Activated CD4-positive, alpha-beta T cell treated with anti-CD3 and anti-CD28 coated beads for 36 hours (primary cell): ENCODE measurements at regions not wholly inside any gene's neighbourhood (a gene's known extent, or its start where the extent isn't known, plus 50 kb on each side); places are given as distances from the start of the nearest gene placed in this dataset.

Experiments
- ATAC-seq: fragments of 200-7000 bp; cut with Tn5 transposase; one replicate; pipeline ENCODE4 v1.10.0; 2021; ENCODE audit warnings: mild to moderate bottlenecking, moderate library complexity
- CTCF ChIA-PET: fragments of 350-600 bp; sonication (Branson Sonifier 250); formaldehyde crosslinking; loops from one replicate; lab custom pipeline; 2021; ENCODE audit warnings: antibody characterized with exemption; lab: Charles Lee
- POLR2A ChIA-PET: fragments of 350-600 bp; sonication (Branson Sonifier 250); formaldehyde crosslinking; loops from one replicate; lab custom pipeline; 2021; ENCODE audit warnings: antibody characterized with exemption, inconsistent platforms; lab: Charles Lee
- DNase-seq: peaks from one replicate; pipeline ENCODE4 v3.0.0-alpha.2; 2020
- H3K27ac Mint-ChIP-seq: one replicate; pipeline ENCODE4 v1.8.0; 2021; ENCODE audit warnings: mixed read lengths
- H3K27me3 Mint-ChIP-seq: one replicate; pipeline ENCODE4 v1.8.0; 2021; ENCODE audit warnings: mixed read lengths
- H3K36me3 Mint-ChIP-seq: one replicate; pipeline ENCODE4 v1.8.0; 2021; ENCODE audit warnings: low read depth, mixed read lengths
- H3K4me1 Mint-ChIP-seq: one replicate; pipeline ENCODE4 v1.8.0; 2021; ENCODE audit warnings: mixed read lengths
- H3K4me3 Mint-ChIP-seq: one replicate; pipeline ENCODE4 v1.8.0; 2021; ENCODE audit warnings: mild to moderate bottlenecking, moderate library complexity, mixed read lengths
- H3K9me3 Mint-ChIP-seq: one replicate; pipeline ENCODE4 v1.8.0; 2021; ENCODE audit warnings: low read depth, mixed read lengths
- intact Hi-C, 2 experiments: fragments of 100-400 bp; cut with DNase I in 1 of 2; cut with micrococcal nuclease in 1 of 2; formaldehyde crosslinking; loops; one replicate each; pipeline versions ENCODE4 v1.14.2 to v1.15.1; 2022 to 2024; cut with DNase I, micrococcal nuclease

GRCh38 chr17:68710976-68711375, 109.8 kb upstream of the FAM20A start:
- Mint-ChIP-seq H3K27me3 (peaks cover 17% of the 10 kb centered on the region), H3K27ac (no peak overlapping the region), H3K9me3 (no peaks in the 10 kb centered on the region), H3K36me3 (no peaks in the 10 kb centered on the region), H3K4me1 (no peaks in the 10 kb centered on the region), H3K4me3 (no peak overlapping the region)
- DNase-seq (no peak), ATAC-seq (no peak)
- intact Hi-C loops, result no loop called here
- ChIA-PET POLR2A (no interaction called here), CTCF (interaction anchor here (0.8 to 1.1 kb wide), 2 partner anchors 16 to 270 kb away, joined by 3 read pairs; no protein-coding TSS in a partner anchor)

- CTCF ChIA-PET, result interaction anchor here (0.8 to 1.1 kb wide), 2 partner anchors 17 to 269 kb away, joined by 3 read pairs; no protein-coding TSS in a partner anchor
- POLR2A ChIA-PET, result no interaction called here
- H3K4me3 Mint-ChIP-seq, result no peak overlapping the region
Measured at GRCh38 chr17:68710035-68710780, 109.0 kb upstream of the FAM20A start.

GRCh38 chr17:68709461-68709860, 108.3 kb upstream of the FAM20A start:
- ATAC-seq (no peak), DNase-seq (no peak)
- CTCF ChIA-PET, result no interaction called here
- no peaks in the 10 kb centered on the region for H3K9me3 Mint-ChIP-seq
- H3K27ac Mint-ChIP-seq, result no peak overlapping the region
- peaks cover 18% of the 10 kb centered on the region for H3K27me3 Mint-ChIP-seq
- H3K4me3 Mint-ChIP-seq, result no peak overlapping the region
- intact Hi-C loops, result no loop called here
- POLR2A ChIA-PET, result no interaction called here
- H3K36me3 Mint-ChIP-seq, result no peaks in the 10 kb centered on the region
- H3K4me1 Mint-ChIP-seq, result no peaks in the 10 kb centered on the region

More at GRCh38 chr17:68710035-68710780, 109.0 kb upstream of the FAM20A start:
- H3K36me3 Mint-ChIP-seq, result no peaks in the 10 kb centered on the region
- H3K27me3 Mint-ChIP-seq, result peaks cover 18% of the 10 kb centered on the region
- H3K4me1 Mint-ChIP-seq, result no peaks in the 10 kb centered on the region
- DNase-seq, result no peak
- H3K27ac Mint-ChIP-seq, result no peak overlapping the region
- no peak for ATAC-seq
- H3K9me3 Mint-ChIP-seq, result no peaks in the 10 kb centered on the region
- intact Hi-C loops, result no loop called here

- no peaks in the 10 kb centered on the region for H3K4me1 Mint-ChIP-seq
- DNase-seq, result no peak
- H3K27ac Mint-ChIP-seq, result no peak overlapping the region
- H3K36me3 Mint-ChIP-seq, result no peaks in the 10 kb centered on the region
- H3K4me3 Mint-ChIP-seq, result no peak overlapping the region
- CTCF ChIA-PET, result interaction anchor here (0.6 kb wide), 1 partner anchor 557 kb away, joined by 3 read pairs; no protein-coding TSS in a partner anchor
- no peaks in the 10 kb centered on the region for H3K9me3 Mint-ChIP-seq
- POLR2A ChIA-PET, result interaction anchor here (0.6 kb wide), 1 partner anchor 440 kb away, joined by 4 read pairs; no protein-coding TSS in a partner anchor
- intact Hi-C loops, result no loop called here
- H3K27me3 Mint-ChIP-seq, result peaks cover 18% of the 10 kb centered on the region
- no peak for ATAC-seq
Measured at GRCh38 chr17:68707031-68707430, 105.9 kb upstream of the FAM20A start.

- Mint-ChIP-seq H3K27me3 (peaks cover 16% of the 10 kb centered on the region), H3K9me3 (no peaks in the 10 kb centered on the region), H3K4me1 (no peaks in the 10 kb centered on the region), H3K36me3 (no peaks in the 10 kb centered on the region), H3K27ac (no peak overlapping the region), H3K4me3 (no peak overlapping the region)
- no peak for DNase-seq
- ATAC-seq, result no peak
- CTCF ChIA-PET, result no interaction called here
- POLR2A ChIA-PET, result no interaction called here
- intact Hi-C loops, result no loop called here
Measured at GRCh38 chr17:68706356-68706920, 105.3 kb upstream of the FAM20A start.

GRCh38 chr17:68705714-68706076, 104.5 kb upstream of the FAM20A start:
- intact Hi-C loops, result no loop called here
- ChIA-PET POLR2A (no interaction called here), CTCF (no interaction called here)
- DNase-seq, result no peak
- no peaks in the 10 kb centered on the region for H3K4me1 Mint-ChIP-seq
- H3K27me3 Mint-ChIP-seq, result peaks cover 12% of the 10 kb centered on the region
- ATAC-seq, result no peak
- H3K27ac Mint-ChIP-seq, result no peak overlapping the region
- no peaks in the 10 kb centered on the region for H3K9me3 Mint-ChIP-seq
- H3K36me3 Mint-ChIP-seq, result no peaks in the 10 kb centered on the region
- H3K4me3 Mint-ChIP-seq, result no peak overlapping the region

GRCh38 chr17:68704871-68705713, 103.9 kb upstream of the FAM20A start:
- ATAC-seq, result no peak

GRCh38 chr17:68701046-68701445, 99.9 kb upstream of the FAM20A start:
- no peak overlapping the region for H3K27ac Mint-ChIP-seq
- CTCF ChIA-PET, result interaction anchor here (0.8 kb wide), 2 partner anchors 13 to 102 kb away, joined by 3 read pairs; no protein-coding TSS in a partner anchor
- H3K9me3 Mint-ChIP-seq, result no peaks in the 10 kb centered on the region
- H3K4me3 Mint-ChIP-seq, result no peak overlapping the region
- POLR2A ChIA-PET, result no interaction called here
- DNase-seq, result no peak
- no peaks in the 10 kb centered on the region for H3K36me3 Mint-ChIP-seq
- intact Hi-C loops, result no loop called here
- peaks cover 15% of the 10 kb centered on the region for H3K27me3 Mint-ChIP-seq
- no peak for ATAC-seq
- no peaks in the 10 kb centered on the region for H3K4me1 Mint-ChIP-seq

More at GRCh38 chr17:68704871-68705713, 103.9 kb upstream of the FAM20A start:
- H3K27ac Mint-ChIP-seq, result no peak overlapping the region
- H3K4me1 Mint-ChIP-seq, result no peaks in the 10 kb centered on the region
- CTCF ChIA-PET, result interaction anchor here (0.6 kb wide), 1 partner anchor 62 kb away, joined by 3 read pairs; no protein-coding TSS in a partner anchor
- H3K4me3 Mint-ChIP-seq, result no peak overlapping the region
- intact Hi-C loops, result no loop called here
- H3K9me3 Mint-ChIP-seq, result no peaks in the 10 kb centered on the region
- no peaks in the 10 kb centered on the region for H3K36me3 Mint-ChIP-seq
- H3K27me3 Mint-ChIP-seq, result peaks cover 10% of the 10 kb centered on the region
- DNase-seq, result no peak
- POLR2A ChIA-PET, result interaction anchor here (0.7 kb wide), 1 partner anchor 88 kb away, joined by 3 read pairs; no protein-coding TSS in a partner anchor

- H3K4me3 Mint-ChIP-seq, result no peak overlapping the region
- H3K27ac Mint-ChIP-seq, result no peak overlapping the region
- no peaks in the 10 kb centered on the region for H3K9me3 Mint-ChIP-seq
- DNase-seq (no peak), ATAC-seq (no peak)
- ChIA-PET POLR2A (no interaction called here), CTCF (interaction anchor here (0.8 kb wide), 1 partner anchor 103 kb away, joined by 3 read pairs; no protein-coding TSS in a partner anchor)
- H3K4me1 Mint-ChIP-seq, result no peaks in the 10 kb centered on the region
- intact Hi-C loops, result no loop called here
- H3K36me3 Mint-ChIP-seq, result no peaks in the 10 kb centered on the region
- H3K27me3 Mint-ChIP-seq, result peaks cover 16% of the 10 kb centered on the region
Measured at GRCh38 chr17:68700421-68700820, 99.3 kb upstream of the FAM20A start.

GRCh38 chr17:68699936-68700335, 98.8 kb upstream of the FAM20A start:
- Mint-ChIP-seq H3K4me1 (no peaks in the 10 kb centered on the region), H3K27me3 (peaks cover 16% of the 10 kb centered on the region), H3K4me3 (no peak overlapping the region), H3K9me3 (no peaks in the 10 kb centered on the region), H3K36me3 (no peaks in the 10 kb centered on the region), H3K27ac (no peak overlapping the region)
- ChIA-PET POLR2A (no interaction called here), CTCF (interaction anchor here (0.7 kb wide), 1 partner anchor 219 kb away, joined by 3 read pairs; no protein-coding TSS in a partner anchor)
- intact Hi-C loops, result no loop called here
- no peak for ATAC-seq
- no peak for DNase-seq

GRCh38 chr17:68698746-68699145, 97.6 kb upstream of the FAM20A start:
- no peak for DNase-seq
- POLR2A ChIA-PET, result no interaction called here
- no peaks in the 10 kb centered on the region for H3K4me1 Mint-ChIP-seq
- H3K27me3 Mint-ChIP-seq, result peaks cover 16% of the 10 kb centered on the region
- no peak overlapping the region for H3K4me3 Mint-ChIP-seq
- no peaks in the 10 kb centered on the region for H3K36me3 Mint-ChIP-seq
- intact Hi-C loops, result no loop called here
- CTCF ChIA-PET, result interaction anchor here (0.8 kb wide), 1 partner anchor 46 kb away, joined by 3 read pairs; no protein-coding TSS in a partner anchor
- no peaks in the 10 kb centered on the region for H3K9me3 Mint-ChIP-seq
- no peak overlapping the region for H3K27ac Mint-ChIP-seq
- no peak for ATAC-seq
